Hypothalamus (tissue), 51 donors: ENCODE measurements at regions not wholly inside any gene's neighbourhood (a gene's known extent, or its start where the extent isn't known, plus 50 kb on each side); places are given as distances from the start of the nearest gene placed in this dataset.
"Not testable (repeated sequence)": the region's sequence is repeated elsewhere in the genome, so short reads cannot be mapped to it uniquely, and the experiment has no call there.

ENCODE experiments used
- DNase-seq, 51 donors: peaks; one replicate each; lab custom pipeline; 2025; lab: John Stamatoyannopoulos, UW

DNA sequence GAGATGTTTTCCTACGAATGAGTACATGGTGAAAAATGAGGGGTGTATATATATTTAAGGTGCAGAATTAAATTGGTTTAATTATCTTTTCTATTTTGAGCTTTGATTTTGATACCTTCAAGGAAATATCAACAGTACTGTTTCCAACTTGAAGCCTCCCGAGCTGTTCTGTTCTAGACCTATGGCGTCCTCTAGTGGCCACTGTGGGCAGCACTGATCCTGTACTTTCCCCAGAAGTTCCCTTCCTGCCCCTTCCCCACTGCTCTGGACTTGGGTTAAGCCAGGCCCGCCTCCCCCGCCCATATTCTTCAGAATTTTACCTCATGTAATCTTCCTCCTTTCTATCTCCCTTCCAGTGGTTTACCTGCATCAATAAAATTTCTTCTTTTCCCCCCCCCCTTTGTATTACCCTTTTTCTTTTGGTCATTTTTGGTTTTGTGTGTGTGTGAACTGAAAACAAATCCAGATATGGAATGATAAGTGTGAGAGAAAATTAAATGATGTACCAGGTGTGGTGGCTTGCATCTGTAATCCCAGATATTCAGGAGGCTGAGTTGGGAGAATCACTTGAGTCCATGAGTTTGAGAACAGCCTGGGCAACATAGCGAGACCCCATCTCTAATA, 1643.5 kb downstream of the TP53TG3F start:
- DNase-seq: no peak

DNA sequence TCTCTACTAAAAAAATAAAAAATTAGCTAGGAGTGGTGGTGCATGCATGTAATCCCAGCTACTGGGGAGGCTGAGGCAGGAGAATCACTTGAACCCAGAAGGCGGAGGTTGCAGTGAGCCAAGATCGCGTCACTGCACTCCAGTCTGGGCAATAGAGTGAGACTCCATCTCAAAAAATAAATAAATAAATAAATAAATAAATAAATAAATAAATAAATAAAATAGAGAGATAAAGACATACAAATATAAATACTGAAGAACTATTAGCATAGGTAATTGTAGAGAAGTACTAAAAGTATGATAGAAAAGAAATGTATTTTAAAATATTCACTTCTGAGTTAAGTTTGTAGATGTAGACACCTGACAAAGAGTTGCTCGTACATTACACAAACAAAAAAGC, 1652.4 kb downstream of the TP53TG3F start:
- DNase-seq: not testable (repeated sequence)

DNA sequence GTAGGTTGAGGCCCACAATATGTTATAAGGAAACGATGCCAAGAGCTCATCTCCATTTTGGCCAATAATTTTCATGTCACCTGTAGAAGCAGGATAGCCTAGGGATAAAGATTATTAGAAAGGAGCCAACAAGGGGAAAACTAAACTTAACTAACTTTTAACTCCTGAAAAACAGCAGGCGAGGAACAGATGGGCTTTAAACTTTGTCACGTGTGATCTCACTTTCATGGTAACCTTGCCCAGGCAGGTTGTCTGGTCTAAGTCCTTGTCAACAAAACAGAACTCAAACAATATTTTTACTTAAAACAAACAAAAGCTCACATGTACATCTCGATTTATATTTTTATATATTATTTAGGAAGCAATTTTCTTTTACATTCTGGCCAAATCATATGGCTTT, 1672.0 kb downstream of the TP53TG3F start:
- no peak for DNase-seq

DNA sequence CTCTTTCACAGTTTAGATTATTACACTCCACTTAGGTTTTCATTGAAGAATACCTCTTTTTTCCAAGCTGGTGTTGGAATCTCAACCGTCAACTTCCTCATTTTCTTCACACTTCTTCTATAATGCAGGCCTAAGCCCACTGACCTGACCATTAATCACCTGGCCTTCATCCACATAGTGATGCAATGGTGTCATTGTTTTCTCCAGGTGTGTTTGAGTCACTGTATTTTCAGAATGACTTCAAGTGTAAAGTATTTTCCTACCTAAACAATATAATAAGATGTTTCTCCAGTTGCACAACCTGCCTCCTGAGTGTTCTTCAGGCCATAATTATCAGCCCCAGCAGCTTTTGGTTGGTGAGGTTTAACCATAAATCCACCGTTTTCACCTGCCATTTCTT, 1675.1 kb downstream of the TP53TG3F start:
- no peak for DNase-seq

DNA sequence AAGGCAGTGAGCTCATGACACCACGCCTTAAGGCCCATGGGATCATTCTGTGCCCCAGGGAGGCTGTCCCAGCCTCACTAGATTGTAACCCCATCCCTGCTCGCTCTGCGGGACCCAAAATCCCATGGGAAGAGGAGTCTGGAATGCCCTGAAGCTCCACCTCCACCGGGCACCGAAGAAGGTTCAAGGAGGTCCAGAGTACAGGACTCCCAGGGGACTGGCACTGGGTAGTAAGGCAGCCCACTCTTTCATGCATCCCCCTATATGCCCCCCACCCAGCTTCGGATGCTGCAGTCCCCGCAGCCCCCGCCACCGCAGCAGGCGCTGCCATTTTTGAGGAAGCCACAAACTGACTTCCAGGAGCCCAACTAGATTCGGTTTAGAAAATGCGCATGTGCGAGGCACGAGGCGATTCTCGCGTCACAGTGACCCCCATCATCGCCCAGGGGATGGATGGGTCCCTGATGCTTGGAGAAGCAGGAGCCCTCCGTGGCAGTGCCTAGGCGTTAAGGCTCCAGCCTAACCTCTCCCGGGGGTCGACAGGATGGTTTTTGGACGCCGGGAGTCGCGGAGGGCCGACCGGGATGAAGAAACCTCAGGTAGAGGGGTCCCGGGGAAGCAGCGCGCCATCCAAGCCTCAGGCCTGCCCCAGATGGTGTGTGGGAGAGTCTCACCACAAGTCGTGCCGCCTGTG, 1681.0 kb downstream of the TP53TG3F start:
- DNase-seq: no peak

DNA sequence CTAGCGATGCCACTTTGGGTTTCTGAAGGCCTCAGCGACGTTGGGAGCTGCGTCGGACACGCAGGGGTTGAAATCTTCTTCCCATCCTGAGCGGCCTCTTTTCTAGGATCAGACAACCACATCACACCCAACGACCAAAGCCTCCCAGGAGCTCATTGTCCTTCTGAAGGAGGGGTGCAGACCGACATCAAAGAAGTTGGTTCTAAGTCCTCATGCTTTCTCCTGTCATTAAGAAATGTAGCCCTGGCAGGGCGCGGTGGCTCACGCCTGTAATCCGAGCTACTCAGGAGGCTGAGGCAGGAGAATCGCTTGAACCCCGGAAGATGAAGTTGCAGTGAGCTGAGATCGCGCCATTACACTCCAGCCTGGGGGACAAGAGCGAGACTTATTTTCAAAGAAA, 1681.9 kb downstream of the TP53TG3F start:
- no peak for DNase-seq

DNA sequence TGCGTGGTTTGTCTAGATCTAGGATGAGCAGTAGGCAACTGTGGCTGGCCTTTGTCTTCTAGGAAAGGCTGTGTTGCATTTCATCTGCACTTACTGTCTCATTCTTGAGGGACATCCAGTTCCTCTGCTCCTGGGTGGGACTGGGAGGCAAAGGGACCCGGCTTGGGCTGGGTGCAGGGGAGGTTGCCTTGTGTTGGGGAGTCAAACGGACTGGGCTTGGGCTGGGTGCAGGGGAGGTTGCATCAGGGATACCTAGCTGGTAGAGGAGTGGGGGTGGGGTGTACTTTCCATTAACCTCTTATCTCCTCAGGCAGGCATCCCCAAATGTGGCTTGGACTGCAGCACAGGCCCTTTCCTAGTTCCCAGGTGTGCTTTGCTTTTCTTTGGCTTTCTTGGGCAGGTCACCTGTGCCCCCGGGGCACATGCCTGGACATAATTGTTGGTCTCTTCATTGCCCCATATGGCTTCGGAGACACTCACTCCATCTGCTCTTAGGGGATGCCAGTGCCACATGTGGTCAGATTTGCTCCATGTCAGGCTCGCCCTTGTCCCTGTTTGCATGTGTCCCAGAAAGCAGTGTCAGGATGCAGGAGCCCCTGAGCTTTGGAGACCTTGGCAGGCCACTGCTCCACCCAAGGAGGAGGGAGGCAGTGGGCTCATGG, 1682.9 kb downstream of the TP53TG3F start:
- no peak for DNase-seq

DNA sequence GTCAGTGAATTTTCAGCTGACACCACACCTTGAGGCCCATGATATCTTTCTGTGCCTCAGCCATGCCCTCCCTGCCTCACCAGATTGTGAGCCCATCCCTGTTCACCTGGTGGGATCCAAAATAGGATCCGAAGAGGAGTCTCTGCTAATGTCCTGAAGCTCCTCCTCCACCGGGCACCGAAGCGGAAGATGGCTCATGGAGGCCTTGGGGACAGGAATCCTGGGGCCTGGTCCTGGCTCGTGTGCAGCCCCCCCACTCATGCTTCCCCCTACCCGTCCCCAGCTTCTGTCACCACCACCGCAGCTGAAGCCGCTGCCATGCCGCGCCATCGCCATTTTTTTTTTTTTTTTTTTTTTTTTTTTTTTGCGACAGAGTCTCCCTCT, 1683.4 kb downstream of the TP53TG3F start:
- no peak for DNase-seq

DNA sequence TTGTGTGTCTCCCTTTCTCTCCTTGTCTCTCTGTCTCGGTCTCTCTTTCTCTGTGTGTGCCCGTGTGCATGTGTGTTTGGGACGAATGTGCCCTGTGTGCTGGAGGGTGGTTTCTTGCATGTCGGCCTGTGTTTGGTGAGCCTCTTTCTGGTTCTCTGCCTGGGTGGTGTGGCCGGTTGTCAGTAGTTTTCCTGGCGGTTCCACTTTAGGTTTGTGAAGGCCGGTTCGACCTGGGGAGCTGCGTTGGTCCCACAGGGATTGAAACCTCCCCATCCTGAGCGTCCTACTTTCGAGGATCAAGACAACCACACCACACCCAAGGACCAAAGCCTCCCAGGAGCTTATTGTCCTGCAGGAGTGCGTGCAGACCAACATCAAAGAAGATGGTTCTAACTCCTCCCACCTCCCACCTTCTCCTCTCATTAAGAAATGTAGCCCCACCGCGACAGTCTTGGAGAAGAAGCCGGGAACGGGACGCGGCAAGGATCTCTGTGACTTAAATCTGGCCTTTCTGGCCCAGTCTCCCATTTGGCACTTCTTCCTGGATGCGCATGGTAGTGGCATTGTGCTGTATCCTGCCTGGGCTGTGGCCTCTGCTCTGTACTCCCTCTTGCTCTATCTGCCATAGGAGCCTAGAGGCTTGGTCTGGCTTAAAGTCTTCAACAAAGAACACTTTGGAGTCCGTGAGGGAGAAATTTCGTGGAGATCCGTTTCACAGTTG, 1685.0 kb downstream of the TP53TG3F start:
- no peak for DNase-seq

DNA sequence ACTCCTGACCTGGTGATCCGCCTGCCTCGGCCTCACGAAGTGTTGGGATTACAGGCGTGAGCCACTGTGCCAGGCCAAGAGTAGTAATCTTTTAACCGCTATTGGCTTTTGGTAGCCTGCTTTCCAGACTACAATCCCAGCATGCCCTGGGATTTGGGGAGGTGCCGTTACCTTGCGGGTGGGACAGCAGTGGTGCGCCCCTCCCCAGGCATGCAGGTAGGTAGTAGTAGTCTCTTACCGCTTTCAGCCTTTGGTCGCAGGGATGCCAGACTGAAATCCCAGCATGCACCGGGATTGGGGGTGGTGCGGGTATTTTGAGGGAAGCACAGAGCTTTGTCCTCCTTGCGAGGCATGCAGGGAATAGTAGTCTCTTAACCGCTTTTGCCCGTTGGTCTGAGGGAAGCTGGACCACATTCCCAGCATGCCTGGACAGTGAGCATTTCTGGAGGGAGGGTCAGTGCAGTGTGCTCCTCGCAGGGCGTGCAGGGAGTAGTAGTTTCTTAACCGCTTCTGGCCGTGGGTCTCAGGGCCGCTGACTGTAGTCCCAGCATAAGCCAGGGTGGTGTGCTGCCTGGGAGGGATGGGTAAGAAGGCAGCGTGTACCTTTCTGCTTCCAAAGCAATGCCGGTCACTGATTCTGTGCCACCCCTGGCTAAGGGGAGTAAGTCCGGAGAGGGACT, 1686.8 kb downstream of the TP53TG3F start:
- no peak for DNase-seq

DNA sequence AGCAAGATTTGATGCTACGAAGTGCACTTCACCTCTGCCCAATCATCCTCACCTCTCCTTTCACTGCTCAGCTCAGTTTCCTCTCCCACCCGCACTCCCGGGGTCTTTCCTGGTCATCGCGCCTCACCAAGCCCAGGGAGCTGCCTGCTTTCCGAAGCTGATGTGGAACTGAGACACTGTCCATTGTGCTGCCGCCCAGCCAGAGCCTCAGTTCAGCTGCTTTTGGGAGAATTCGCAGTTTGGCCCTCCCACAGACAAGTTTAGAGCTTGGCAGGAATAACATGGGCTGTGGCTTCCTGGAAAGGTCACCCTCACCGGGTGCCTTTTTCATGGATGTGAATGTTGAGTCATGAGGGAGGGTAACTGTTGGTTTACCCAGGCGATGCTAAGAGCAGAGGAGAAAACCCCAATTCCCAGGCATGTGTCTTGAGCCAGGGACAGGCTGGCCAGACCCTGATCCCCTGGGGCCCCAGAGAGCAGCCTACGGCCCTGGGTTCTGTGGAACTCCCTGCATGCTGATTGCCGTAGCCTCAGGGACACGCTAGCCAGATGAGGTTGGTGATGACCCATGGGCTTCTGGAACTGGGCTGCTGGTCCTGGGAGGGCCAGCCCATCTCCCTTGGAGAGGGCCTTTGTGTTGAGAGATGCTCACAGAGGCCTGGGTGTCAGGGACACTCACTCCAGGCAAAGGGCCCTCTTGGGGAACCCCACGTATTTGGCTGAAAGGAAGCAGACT, 1687.5 kb downstream of the TP53TG3F start:
- no peak for DNase-seq

DNA sequence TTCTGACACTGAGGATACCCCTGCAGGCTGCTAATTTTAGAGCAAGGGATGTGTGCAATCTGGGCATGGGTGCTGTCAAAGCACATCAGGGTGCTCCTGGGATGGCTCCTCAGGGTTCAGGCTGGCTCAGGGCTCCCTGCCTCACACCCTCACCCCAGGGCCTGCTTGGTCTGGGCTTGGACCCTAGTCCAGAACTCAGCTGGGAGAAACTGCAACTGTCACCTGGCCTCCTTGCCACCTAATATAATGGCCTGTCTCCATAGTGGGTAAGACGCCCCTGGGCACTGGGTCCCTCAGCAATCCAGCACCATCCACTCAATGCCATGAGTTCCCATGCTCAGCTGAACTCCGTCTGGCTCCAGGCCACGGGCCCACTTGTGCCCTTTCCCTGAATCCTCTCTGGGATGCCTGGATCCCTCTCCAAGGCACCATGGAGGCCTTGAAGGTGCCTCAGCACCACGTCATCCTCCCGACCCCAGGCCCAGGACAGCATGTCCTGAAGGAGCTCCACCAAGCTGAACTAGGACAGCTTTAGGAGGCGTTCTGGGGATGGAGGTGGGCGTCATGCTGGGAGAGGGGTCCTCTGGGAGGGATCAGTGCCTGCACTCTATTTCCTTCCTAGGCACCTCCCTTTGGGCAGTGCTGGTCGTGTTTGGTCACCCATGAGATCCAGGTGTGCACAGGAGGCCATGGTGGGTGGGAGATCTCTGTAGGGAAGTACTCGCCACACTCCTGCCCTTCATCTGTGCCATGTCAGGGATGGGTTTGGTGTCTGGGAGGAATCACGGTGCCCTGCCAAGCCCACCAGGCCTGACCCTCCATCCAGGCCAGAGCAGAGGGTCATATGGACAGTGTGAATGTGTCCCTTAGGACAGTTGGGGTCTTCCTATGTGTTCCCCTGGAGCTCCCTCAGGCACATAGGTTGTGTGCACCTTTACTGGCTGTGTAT, 1688.4 kb downstream of the TP53TG3F start:
- no peak for DNase-seq

DNA sequence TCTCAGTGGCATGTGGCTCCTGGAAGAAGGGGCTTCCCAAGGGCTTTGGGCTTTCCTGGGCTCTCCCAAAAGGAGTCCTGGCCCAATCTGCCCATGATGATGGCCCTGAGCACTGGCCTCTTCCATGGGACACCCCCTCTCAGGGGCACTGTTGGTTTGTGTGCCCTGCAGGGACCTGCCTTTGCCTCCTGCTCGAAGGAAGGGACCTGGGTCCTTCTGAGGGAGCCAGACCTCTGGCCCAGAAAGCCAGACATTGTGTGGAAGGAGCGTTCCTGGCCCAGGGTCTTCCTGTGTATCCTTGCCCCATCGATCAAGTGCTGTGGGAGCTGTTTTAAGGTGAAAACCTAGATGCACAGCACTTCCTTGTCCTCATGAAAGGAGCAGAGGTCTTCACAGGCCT, 1689.3 kb downstream of the TP53TG3F start:
- DNase-seq: no peak

DNA sequence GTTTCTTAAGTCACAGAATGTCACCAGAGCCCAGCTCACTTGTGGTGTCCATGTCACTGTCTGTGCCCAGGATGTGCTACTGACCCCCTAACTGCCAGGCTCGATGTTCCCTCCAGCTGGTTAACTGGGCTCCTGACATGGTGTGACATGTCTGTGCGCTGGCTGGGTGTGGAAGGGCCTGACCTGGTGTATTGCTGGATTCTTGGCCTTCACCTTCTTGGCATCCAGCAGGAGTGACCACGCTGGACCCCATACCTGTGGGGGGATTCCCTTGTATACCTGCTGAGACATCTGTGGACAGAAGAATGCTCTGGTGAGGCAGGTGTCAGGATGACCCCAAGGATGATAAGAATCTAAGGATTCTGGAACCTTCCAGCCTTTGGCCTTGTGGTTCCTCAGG, 1690.1 kb downstream of the TP53TG3F start:
- DNase-seq: no peak

DNA sequence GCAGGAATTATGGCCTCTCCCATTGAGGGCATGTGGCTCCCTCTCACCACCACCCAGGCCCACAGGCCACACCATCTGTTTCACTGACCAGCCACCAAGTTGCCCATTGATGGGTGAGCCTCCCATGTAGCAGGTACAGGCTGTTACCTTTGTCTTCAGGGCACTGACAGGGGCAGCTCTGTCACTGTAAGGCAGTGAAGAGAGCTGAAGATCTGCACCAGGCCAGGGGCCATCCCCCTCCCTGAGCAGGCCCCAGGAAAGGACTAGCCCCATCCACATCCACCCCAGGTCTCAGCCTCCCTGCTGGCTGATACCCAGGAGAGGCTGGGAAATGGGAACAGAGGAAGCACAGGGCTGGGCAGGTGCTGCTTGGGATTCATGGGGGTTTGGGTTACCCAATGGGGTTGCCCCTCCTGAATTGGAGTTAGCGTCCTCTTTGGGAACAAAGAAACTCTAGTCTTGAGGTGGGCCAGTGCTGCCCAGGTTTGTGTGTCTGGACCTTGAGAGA, 1691.4 kb downstream of the TP53TG3F start:
- DNase-seq: no peak

DNA sequence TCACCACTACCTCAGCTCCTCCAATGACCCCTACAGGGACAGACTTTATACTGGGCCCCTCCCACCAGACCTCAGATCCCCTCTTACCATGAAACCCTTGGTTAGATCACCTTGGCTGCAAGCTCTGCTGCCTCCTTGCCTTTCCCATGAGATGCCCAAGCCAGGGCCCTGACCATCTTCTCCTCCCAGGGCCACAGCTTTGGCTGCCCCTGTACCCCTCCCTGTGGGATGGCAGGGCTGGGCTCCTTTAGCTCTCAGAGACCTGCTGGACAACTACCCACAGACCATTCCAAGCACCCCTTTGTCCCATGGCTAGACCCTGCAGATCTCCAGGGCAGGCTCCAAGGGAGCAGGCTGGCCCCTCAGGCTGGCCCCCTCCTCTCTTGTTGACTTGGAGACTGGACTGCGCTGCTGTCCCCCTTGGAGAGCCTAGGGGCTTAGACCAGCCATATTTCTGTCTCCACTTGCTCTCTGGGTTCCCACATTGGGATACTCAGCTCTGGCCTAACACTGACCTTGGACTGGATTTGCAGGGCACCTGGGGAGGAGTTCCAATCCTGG, 1692.7 kb downstream of the TP53TG3F start:
- no peak for DNase-seq

DNA sequence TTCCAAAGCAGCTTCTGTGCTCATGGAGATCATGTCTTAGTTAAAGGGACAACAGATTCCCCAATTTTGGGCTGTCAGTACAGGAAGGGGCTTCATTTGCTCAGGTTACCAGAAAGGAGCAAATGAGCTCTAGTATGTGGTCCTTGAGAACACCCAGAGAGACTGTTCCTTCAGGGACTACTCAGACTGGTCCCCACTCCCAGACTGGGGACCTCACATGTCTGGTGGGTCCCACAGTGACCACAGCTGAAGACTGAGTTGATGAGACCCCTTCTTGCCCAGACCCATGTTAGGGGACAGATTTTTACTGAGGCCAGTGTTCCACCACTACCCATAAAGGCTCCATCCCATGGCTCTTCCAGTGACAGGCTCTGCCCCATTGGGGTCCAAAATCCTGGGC, 1695.2 kb downstream of the TP53TG3F start:
- no peak for DNase-seq

DNA sequence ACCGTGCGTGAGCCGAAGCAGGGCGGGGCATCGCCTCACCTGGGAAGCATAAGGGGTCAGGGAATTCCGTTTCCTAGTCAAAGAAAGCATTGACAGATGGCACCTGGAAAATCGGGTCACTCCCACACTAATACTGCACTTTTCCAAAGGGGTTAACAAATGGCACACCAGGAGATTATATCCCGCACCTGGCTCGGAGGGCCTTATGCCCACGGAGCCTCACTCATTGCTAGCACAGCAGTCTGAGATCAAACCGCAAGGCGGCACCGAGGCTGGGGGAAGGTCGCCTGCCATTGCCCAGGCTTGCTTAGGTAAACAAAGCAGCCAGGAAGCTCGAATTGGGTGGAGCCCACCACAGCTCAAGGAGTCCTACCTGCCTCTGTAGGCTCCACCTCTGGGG, 1698.1 kb downstream of the TP53TG3F start:
- DNase-seq: not testable (repeated sequence)

DNA sequence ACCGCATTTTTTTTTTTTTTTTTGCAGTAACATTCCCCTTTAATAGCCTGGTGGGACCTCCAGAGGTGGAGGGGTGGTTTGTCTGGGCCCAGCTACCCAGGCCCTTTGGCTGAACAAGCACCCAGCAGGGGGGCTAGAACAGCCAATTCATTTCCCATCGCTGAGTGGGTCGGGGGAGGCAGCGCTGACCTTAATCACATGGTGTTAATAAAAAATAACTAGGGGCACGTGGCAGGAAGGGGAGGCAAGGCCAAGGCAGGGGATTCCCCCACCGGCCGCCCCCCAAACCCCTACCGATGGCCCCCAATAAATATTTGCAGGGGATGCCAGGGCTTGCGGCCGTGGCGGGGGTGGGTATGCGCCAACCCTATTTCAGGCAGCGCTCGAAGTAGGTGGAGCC, 1709.9 kb downstream of the TP53TG3F start:
- DNase-seq: not testable (repeated sequence)
